ENCODE measurements at regions not wholly inside any gene's neighbourhood (a gene's known extent, or its start where the extent isn't known, plus 50 kb on each side); places are given as distances from the start of the nearest gene placed in this dataset.
"Not testable (repeated sequence)": the region's sequence is repeated elsewhere in the genome, so short reads cannot be mapped to it uniquely, and the experiment has no call there.

DNA sequence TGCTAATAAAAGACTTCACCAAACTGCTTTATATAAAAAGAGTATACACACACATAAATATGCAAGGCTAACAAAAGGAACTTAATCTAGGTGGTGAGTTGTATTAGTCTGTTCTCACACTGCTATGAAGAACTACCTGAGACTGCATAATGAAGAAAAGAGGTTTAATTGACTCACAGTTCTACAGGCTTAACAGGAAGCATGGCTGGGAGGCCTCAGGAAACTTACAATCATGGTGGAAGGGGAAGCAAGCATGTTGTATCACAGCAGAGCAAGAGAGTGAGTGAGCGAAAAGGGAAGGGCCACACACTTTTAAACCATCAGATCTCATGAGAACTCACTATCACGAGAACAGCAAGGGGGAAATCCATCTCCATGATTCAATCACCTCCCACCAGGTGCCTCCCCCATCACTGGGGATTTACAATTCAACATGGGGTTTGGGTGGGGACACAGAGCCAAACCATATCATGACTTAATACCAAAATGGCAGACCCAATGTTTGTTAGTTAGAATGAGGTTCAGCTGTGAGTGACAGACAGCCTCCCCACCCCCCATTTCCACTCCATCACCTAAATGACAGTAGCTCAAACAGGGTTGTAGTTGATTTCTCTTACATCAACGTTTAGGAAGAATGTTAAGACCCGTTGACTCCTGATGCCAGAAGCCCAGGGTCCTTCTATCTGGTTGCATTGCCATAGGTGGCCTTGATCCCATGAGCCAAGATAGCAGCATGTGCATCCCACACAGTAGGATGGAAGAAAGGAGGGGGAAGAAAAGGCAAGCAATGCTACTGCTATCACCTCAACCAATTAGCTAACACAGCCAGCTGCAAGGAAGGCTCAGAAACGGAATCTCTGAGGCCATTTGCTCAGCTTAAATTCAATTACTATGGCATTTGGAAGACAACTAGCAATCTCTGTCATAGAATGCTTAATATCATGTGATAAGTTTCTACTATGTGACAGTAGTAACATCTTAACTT lies 77.0 kb downstream of the CCDC71L start:
- no peak for DNase-seq

DNA sequence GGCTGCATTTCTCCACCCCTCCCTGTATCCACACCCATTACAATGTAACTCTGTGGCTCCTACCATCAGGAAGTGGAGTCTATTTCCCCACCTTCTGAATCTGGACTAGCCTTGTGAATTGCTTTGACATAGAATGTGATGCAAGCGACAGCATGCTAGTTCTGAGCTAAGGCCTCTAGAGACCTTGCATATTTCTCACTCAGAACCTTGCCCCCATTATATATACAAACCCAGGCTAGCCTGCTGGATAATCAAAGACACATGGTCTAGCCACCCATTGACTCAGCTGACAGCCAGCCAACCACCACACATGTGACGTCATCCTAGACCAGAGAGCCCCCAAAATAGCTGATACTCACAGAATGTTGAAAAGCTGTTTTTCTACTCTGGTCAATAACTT lies 77.9 kb downstream of the CCDC71L start:
- no peak for DNase-seq

DNA sequence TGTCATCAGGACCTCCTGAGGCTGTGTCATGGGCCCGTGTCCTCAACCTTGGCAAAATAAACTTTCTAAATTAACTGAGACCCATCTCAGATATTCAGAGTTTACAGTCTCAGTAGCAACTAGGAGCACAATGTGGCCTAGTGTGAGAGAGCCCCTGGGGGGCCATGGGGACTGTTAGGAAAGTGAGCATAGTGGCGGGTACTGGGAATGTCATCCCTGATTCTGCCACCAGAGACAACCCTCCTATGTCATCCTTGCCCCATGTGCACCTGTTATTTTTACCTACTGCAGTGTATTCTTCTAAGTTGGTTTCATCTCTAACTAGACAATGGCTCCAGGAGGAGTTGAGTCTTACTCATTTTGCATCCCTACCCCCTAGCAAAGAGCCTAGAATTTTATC lies 78.6 kb downstream of the CCDC71L start:
- DNase-seq, result no peak

DNA sequence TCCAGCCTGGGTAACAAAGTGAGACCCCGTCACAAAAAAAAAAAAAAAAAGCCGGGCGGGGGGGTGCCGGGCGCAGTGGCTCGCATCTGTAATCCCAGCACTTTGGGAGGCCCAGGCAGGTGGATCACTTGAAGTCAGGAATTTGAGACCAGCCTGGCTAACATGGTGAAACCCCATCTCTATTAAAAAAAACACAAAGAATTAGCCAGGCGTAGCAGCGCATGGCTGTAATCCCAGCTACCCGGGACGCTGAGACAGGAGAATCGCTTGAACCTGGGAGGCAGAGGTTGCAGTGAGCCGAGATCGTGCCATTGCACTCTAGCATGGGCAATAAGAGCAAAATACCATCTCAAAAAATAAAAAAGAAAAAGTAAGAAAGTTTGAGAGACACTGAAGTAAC lies 81.9 kb downstream of the CCDC71L start:
- not testable (repeated sequence) for DNase-seq

GRCh38 chr7:106575138-106575823 lies 85.7 kb downstream of the CCDC71L start:
- no peak for DNase-seq

GRCh38 chr7:106573738-106574137 lies 87.2 kb downstream of the CCDC71L start:
- no peak for DNase-seq

- DNase-seq, result no peak
Observed at GRCh38 chr7:106573125-106573663, 87.8 kb downstream of the CCDC71L start.

- no peak for DNase-seq
Observed at GRCh38 chr7:106572394-106573124, 88.4 kb downstream of the CCDC71L start.

DNA sequence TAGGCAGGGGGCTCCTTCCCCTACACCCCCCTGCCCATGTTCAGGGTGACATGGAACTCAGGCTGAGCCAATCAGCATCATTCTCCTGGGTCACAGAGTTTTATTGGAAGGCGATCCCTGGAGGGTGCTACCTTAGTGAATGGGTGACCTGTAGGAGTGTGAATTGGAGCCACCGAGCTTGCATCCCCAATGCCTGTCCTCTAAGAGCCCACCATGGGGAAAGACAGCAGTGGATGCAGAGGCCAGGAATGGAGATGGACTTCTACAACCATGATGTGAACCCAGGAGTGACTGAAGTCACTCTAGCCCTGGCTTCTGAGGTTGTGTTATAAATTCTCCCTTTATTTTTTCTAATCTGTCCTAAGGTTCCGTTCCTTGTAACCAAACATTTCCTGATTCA lies 89.4 kb downstream of the CCDC71L start:
- DNase-seq, result no peak

GRCh38 chr7:106570948-106571418 lies 90.0 kb downstream of the CCDC71L start:
- no peak for DNase-seq

GRCh38 chr7:106570146-106570545 lies 90.8 kb downstream of the CCDC71L start:
- no peak for DNase-seq

DNA sequence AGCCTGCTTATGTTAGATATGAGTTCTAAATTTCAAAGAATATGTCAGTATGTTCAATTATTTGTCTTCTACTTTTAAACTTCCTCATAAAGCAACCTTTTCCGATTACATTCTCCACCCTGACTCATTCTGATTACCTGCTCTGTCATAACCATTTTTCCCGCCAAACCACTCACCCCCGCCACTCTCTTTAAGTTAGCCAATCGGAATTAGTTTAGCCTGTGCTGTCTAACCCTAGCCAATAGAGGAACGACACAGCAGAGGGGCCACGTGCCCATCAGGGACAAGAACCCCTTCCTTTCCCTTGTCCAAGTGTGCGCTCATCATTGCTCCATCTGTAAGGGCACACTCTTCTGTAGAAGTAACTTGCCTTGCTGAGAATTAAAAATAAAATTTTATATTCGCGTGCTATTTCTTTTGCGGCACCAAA lies 91.4 kb downstream of the CCDC71L start:
- no peak for DNase-seq

- DNase-seq, result no peak
Observed at GRCh38 chr7:106568680-106569499, 92.1 kb downstream of the CCDC71L start.

DNA sequence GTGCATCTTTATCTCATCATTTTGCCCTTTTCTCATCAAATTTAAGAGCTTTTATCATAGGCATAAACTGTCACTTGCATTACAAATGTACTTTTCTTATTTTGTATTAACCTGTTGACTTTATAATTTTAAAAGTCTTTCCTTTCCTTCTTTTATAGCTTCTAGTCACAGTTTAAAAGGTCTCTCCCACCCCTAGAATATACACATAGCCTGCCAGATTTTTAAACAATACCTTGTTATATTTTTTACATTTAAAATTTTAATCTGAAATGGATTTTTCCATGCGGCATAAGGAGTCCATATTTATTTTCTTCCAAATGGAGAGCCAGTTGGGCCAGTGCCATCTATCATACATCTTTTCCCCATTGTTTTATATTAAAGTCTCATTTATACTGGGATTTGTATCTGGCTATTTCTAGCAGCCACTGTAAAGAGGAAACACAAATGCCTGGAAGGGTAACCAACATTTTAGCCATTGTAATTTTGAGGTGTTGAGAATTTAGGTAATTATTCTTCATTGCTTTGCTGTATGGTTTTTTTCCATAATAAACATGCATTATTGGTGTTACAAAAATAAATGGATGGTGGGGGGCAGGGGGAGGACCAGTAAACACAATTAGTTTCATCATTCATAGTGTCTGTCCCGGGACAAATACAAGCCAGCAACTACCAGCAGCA lies 92.8 kb downstream of the CCDC71L start:
- DNase-seq, result no peak

GRCh38 chr7:106567204-106568001 lies 93.6 kb downstream of the CCDC71L start:
- not testable (repeated sequence) for DNase-seq

- DNase-seq, result no peak
Observed at GRCh38 chr7:106566672-106567071, 94.3 kb downstream of the CCDC71L start.

- DNase-seq, result no peak
Observed at GRCh38 chr7:106566196-106566595, 94.8 kb downstream of the CCDC71L start.

- no peak for DNase-seq
Observed at GRCh38 chr7:106565428-106565827, 95.5 kb downstream of the CCDC71L start.

- no peak for DNase-seq
Observed at GRCh38 chr7:106563466-106564150, 97.3 kb downstream of the CCDC71L start.
